GM19035 (cell line): ENCODE measurements at regions not wholly inside any gene's neighbourhood (a gene's known extent, or its start where the extent isn't known, plus 50 kb on each side); places are given as distances from the start of the nearest gene placed in this dataset.
"Not testable (repeated sequence)": the region's sequence is repeated elsewhere in the genome, so short reads cannot be mapped to it uniquely, and the experiment has no call there.

Experiments
- ATAC-seq: cut with Tn5 transposase; IDR thresholded peaks from one replicate; pipeline ENCODE4 v1.9.1; 2021; ENCODE audit not compliant: unreplicated experiment

DNA sequence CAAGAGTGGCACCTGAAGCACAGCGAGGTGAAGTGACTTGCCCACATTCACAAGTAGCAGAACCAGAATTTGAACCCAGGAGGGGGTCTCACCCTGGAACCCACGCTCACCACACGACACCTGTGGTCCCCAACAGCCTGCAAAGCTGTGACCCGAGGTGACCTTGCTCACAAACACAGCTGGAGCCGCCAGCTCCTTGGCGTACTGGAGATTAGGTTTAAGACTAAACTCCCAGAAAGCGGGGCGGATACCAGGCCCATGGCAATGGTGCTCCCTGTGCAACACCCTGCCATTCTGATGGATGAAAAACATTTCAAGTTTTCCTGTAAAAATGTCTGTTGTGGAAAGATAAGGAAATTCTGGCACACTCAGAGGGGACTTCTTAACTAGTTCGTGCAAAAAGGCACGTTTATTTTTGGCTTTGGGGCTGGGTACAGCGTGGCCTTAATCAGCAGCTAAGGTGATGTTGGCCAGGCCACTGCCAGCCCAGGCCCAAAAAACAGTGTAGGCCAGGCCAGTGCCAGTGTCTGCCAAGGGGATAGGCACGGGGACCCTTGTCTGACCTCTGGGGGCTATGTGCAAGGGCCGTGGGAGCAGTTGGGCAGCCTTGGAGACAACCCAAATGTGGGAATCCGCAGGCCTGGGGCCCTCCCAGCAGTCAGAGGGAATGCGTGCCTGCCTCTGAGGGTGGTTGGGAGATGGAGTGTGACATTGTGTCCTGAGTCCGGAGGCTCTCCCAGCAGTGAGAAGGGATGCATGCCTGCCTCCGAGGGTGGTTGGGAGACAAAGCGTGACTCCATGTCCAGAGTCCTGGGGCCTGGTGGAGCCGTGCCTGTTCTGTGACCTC lies 185.0 kb upstream of the HS6ST1 start:
- no peak for ATAC-seq

DNA sequence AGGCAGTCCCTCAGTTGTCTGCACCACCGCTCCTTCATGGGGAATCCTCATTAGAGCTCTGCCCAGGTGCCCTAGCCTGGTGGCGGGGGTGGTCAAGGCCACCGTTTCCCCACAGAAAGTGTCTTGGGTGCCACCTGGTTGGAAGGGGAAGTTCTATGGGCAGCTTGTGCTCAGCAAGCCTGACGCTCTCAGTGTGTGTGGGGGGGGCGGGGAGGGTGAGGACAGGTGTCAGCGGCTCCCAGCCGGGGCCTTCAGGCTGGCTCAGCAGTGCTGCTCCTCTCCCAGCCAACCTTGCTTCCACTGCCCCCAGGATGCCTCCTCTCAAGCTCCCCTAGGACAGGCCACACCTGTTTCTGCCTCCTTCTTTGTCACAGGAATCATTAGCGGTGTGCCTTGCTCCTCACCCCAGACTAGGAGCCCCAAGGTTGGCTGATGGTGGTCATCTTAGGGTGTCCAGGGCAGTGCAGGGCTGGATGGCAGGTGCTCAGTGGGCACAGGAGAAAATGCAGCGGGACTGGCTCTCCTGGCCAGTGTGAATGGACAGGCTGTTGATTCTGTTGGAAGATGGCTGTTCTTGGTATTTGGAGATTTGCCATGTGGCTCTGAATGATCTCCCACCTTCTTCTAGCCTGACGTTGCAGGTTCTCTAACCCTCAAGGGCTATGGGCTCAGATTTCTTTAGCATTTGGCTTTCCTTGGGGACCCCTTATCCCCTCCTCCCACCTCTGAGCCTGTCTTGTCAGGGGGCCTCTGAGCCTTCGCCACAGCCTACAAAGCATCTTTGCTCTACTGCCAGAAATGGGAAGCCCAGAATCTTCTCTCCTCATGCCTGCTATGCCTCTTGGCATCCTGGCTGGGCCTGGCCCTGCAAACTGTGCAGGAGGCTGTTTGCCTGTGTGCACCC lies 185.8 kb upstream of the HS6ST1 start:
- no peak for ATAC-seq

DNA sequence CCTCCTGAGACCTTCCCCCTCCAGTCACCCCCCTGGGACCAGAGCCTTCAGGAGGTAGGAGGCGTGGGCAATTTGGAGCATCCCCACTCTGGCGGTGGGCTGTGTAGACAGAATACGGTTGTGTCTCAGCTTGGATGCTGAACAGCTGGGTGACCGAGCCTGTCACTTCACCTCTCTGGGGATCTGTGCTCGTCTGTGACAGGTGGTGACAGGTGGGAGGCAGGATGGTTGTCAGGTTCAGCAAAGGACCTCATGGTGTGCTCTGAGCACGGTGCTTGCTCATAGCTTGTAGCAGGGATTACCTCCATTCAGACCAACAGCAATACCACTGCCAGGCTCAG lies 186.5 kb upstream of the HS6ST1 start:
- no peak for ATAC-seq

DNA sequence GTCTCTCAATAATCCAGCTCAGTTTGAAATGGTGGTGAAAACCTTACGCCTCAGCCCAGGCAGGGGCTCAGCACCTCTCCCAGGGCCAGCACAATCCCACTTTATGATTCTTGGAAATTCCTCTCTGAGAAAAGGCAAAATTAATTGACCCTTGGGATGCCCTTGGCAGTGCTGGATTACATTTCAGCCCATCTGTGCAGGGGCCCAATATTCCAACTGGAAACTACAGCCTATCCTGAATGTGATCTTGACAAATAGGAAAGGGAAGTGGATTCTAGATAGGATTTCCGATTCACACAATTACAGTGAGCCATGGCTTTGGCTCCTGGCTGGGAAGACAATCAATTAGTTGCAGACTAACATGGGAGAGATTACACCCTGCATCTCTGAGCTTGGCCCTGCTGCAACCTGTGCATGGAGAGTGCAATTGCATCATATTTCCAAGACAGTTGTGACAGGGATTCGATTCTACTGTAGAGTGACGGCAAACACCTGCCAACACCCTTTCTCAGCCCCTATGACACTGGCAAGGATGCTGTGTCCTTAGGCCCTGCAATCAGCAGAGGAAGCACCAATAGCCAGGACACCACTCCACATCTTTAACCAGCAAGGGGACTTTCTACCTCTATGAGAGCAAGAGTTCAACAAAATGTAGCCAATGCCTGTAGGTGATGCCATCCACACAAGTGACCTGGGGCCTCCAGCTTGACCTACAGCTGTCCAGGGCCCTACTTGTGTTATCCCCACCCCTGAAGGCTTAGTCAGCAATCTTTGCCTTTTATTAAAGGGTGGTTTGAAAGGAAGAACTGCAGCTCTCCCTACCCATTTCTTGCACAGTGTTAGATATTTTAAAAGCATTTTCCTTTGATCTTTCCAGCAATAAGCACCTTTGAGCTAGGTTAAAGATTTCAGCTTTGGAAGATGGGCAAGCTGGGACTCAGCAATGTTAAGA lies 187.2 kb upstream of the HS6ST1 start:
- no peak for ATAC-seq

DNA sequence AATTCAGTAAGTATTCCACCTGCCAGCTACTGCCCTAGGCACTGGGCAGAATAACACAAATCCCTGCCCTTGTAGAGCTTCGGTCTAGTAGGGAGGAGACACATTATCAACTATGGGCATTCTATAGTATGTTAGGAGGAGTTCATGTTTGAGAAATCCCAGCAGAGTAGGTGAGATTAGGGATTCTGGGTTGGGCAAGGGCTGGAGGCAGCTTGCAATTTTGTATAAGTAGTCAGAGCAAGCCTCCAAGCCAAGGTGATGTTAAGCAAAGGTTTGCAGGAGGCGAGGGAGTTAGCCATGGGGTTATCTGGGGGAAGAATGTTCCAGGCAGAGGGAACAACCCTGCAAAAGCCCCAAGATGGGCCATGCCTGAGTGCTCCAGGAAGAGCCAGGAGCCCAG lies 187.9 kb upstream of the HS6ST1 start:
- no peak for ATAC-seq

DNA sequence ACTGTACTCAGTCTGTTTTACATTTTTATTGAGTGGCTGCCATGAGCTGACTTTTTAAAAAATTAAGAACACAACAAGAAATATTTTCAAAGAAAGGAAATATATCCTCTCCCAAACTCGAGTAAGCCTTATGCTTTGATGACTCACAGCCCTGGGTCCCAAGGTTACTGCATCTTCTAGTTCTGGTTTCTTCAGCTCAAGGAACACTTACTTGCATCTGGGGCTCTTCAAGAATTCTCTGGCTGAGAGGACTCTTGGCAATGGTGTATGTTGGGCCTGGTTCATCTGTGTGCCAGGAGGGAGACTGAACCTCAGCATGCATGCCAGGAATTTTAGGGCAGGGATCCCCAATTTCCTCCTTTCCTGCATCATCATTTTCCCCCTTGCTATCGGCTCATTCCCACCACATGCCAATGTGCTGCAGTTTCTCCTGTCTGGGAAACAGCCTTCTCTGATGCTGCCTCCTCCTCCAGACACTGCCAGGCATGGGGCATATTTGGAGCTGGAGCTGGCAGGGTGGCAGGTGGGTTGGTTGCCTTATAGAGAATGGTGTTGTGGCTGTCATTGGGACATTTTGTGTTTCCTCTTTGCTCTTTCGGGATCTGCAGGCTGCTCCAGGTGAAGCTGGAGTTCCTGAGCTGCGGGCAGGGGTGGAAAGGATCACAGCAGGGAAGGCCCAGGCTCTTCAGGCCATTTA lies 192.2 kb upstream of the HS6ST1 start:
- ATAC-seq, result no peak

DNA sequence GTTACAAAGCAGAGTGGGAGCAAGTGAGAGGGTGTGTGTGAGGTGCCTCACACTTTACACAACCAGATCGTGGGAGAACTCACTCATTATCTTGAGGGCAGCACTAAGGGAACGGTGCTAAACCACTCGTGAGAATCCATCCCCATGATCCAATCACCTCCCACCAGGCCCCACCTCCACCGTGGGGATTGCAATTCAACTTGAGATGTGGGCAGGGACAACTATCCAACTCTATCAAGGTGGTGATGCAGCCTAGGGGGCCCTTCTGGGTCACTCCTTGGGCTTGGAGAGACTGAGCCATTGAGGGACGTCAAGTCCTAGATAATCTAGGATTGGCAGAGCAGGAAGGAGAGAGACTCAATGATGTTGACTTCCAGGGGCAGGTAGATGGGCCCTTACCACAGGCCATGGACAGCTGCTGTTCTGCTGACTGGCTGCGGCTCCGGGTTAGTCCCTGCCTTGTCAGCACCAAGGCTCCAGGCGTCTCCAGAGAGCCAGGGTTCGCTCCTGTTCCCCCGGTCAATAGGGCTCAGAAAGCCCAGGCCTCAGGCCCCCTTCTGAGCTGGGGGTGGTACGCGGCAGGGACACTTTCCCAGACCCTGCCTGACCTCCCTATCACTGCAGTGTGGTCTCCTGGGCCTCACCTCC lies 193.2 kb upstream of the HS6ST1 start:
- ATAC-seq, result no peak

DNA sequence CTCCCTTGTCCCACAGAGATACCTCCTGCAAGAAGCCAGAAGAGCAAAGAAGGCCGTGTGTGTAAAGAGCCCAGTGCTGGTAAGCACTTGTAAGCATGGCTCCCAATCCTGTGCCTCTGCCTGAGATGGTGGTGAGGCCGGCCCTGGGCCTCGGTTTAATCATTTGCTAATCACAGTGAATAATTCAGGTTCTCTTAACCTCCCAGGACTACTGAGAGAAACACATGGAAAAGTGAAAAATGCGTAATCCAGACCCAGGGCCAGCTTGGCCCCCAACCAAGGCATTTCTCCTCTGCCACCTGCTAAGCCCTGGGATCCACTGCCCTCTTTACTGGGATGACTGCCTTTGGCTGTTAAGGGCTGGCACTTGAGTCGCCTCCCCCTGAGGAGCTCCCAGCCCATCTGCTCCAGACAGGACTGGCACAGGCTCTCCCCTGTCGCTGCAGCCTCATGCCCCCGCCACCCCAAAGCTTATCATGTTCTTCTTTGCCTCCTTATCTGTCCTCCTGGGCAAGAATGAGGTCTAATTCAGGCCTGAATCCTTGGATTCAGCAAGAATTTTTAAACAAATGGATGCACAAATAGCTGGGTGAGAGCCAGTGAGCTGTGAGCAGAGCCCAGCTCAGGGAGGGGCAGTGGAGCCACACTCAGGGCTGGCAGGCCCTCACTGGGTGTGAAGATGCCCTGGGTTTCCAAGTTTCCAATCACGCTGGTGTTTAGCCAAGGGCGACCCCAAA lies 193.9 kb upstream of the HS6ST1 start:
- ATAC-seq, result no peak

DNA sequence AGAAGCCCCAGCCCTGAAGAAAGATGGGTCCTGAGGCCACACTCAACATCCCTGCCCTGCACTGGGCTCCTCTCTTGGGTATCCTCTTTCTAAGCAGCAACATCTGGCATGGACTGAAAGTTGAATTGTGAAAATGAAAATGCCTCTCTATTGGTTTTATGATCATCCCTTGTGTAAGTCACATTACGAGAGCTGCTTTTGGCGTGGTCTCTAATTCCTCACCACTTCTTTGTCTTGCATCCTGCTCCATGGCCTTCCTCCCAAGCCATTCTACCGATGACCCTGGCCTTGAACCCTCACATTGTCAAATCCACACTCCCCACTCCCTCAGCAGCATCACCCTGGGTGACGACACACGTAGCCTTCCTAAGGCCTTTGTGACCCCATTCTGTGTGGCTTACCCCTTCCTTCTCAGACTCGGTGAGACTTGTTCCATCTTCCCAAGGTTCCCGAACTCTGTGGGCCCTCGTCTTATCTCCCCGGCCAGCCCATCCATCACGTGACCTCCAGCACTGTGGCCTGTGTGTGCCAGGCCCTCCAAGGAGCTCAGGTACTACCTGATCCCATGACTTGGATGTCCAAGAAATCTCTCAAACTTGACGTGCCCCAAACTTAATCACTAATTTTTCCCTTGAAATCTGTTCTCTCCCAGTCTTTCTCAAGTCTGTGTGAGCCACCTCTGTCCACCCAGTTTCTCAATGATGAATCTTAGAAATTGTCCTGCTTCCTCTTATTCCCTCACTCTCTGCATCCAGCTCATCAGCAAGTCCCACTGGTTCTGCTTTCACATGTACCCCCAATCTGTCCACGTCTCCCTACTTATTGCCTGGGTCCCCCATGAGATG lies 194.7 kb upstream of the HS6ST1 start:
- ATAC-seq, result no peak

DNA sequence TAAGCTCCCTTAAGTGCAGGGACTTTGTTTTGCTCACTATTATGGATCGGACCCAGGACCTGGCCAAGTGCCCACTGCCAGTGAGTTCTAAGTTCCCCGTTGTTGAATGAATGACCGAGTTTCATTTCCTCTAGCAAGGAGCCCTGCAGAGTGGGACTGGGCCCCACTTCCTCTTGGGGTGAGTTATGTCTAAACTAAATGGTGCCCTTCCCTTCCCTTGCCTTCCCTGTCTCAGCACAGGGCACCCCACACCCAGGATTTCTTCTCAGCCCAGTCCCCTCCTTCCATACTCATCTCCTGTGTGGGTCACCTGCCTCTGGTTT lies 195.3 kb upstream of the HS6ST1 start:
- no peak for ATAC-seq

DNA sequence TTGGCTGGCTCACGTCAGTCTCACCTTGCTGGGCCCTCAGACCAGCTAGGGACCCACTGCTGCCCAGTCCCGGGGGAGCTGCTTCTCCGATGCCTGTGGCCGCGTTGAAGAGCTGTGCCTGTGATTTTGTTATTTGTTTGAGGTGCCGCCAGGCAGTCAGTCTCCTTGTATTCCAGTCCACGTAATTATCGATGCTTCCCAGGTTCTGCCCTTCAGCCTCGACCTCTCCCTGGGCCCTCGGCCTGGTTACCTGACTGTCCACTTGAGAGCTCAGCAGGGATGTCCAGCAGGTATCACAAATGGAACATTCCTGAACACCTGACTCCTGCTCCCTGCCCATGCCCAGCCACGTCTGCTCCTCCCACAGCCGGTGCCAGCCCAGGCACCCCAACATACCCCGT lies 195.9 kb upstream of the HS6ST1 start:
- no peak for ATAC-seq

DNA sequence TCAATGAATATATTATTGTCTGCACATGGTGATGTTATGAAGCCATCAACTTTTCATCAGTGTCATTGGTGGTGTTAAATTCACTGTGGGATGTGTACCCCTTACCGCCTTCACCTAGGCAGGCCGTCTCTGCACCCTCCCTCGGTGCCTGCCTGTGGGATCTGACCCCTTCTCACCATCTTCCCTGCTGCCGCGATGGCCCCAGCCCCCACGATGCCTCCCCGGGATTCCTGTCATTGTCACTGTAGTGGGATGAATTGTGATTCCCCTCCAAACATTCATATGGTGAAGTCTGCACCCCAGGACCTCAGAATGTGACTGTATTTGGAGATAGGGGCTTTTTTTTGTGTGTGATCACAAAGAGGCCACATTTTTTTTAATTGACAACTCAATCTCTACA lies 198.3 kb upstream of the HS6ST1 start:
- no peak for ATAC-seq

DNA sequence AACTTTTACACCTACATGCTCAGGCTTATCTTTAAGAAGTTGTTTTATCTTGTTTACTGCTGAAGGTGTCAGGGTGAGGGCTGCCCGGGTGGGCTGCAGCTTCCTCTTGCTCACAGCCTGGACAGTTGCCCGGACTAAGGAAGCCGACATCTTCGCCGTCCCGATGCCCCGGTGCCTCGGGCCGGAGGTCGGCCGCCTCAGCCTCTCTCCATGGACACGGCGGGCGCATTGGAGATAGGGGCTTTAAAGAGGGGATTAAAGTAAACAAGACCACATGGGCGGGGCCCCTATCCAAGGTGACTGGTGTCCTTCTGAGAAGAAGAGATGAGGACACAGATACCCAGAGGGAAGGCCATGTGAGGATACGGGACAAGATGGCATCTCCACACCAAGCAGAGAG lies 200.4 kb upstream of the HS6ST1 start:
- not testable (repeated sequence) for ATAC-seq

DNA sequence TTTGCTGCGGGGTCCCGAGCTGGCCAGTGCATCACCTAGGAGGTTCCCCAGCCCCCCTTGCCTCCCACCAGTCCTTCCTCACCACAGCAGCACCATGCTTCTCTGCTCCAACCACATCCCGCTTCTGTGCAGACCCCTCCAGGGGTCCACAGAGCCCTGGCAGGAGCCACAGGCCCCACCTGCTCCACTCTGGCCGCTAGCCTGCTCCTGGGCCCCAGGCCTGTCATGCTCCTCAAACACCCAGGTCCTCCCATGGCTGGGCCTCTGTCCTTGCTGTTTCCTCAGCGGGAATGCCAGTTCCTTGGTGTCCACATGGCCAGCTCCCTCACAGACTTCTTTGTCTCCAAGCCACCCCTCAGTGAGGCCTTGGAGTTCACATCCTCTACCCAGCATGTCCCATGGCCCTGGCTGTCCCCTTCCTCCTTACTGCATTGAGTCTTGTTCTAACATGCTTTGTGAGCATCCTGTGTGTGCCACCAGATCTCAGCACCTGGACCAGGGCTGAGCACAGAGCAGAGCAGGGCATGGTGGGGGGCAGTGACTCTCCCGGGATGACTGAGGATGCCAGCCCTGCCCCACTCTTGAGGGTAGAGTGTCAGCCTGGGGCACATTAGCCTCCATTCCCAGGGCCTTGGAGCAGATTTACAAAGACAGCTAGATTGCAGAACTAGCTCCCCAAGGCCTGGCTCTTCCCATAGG lies 201.0 kb upstream of the HS6ST1 start:
- no peak for ATAC-seq

DNA sequence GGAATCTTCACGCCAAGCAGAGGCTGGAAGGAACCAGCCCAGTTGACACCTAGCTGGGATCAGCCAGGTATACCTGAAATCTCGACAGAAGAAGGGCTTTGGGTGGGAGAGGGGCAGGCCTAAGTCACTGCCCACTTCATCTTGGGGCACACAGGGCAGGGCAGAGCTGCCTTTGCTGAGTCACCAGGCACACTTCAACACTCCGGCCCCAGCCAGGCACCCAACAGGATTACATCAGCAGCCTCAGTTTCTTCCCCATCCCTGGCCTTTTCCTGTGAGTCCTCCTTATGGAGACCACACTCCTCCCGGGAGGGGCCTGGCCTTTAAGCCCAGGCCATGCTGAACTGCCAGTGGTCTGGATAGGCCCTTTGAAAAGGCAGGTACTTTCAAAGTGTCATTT lies 201.7 kb upstream of the HS6ST1 start:
- ATAC-seq, result peak; percentile 12

DNA sequence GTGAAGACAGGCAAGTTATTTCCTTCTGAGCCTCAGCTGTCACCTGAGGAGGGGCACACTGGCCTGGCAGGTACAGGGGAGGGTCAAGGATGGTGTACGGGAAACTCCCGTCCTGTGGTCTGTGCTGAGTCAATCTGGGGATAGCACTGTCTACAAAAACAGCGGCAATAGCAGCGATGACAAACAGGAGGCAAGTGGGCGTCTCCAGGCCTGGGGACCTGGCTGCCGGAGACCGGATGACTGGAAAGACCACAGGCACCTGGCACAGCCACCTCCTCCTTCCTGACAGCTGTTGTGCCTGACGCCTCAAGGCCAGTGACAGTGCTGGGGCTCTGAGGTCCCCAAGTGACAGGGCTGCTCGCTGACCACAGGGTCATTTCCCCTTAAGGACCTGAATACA lies 202.1 kb upstream of the HS6ST1 start:
- peak; percentile 88 for ATAC-seq

DNA sequence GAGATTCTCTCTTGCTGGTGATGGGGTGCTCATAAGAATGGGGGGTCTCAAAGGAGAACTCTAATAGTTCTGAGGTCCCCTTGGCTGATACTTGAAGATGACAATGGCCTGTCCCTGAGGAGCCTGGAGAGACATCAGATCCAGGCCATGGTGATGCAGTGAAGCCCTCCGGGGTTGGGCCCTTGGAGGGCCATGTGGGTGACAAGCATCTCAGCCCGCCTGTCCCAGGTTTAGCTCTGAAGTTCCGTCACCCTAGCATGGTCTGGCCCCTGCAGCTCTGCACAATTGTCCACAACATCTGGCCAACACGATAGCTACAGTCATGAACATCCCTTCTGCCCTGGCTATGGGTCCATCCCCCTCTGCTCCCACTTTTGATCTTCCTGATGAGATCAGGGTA lies 202.8 kb upstream of the HS6ST1 start:
- ATAC-seq, result no peak

DNA sequence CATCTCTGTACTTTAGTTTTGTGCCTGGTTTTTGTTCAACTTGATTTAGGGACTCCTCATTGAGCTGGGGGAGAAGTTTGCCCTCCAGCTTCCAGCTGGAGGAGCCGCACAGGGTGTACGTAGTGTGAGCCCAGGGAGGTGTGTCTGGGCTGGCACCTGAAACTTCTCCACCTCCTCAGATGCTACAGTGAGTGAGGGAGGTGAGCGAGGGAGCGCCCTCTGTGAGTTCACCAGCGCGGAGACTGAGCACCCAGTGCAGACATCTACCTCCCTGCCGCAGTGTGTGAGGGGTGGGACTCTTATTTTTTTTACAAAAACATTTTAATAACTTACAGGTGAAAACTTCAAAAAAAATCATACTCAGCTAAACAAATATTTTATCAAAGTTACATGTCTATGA lies 204.2 kb upstream of the HS6ST1 start:
- ATAC-seq, result no peak
